ENCODE measurements at regions not wholly inside any gene's neighbourhood (a gene's known extent, or its start where the extent isn't known, plus 50 kb on each side); places are given as distances from the start of the nearest gene placed in this dataset.

DNA sequence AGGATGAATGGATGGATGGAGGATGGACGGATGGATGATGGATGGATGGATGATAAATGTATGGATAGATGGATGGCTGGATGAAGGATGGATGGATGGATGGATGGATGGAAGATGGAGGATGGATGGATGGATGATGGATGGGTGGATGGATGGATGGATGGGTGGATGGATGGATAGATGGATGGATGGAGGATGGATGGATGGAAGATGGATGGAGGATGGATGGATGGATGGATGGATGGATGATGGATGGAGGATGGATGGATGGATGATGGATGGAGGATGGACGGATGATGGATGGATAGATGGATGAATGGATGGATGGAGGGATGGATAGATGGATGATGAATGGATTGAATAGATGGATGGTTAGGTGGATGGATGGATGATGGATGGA, 210.6 kb upstream of the IGF1R start:
- no peak overlapping the region for H3K27ac ChIP-seq
- H3K27me3 ChIP-seq = peaks cover 16% of the 10 kb centered on the region
- no peak overlapping the region for H3K4me3 ChIP-seq
- no peak for ATAC-seq
- 90 to 94% methylated on average over 2 of the region's 2 CpGs for WGBS, 2 donors (ENCODE audit: low coverage in 1 of 2)
- no peaks in the 10 kb centered on the region for H3K36me3 ChIP-seq
- no peak for TF ChIP-seq POLR2A (IDR thresholded peaks at IDR 0.05)
- TF ChIP-seq POLR2AphosphoS5 (IDR thresholded peaks at IDR 0.05) = no peak
- no peak for TF ChIP-seq EP300 (IDR thresholded peaks at IDR 0.05)
- TF ChIP-seq, protein P1, sequence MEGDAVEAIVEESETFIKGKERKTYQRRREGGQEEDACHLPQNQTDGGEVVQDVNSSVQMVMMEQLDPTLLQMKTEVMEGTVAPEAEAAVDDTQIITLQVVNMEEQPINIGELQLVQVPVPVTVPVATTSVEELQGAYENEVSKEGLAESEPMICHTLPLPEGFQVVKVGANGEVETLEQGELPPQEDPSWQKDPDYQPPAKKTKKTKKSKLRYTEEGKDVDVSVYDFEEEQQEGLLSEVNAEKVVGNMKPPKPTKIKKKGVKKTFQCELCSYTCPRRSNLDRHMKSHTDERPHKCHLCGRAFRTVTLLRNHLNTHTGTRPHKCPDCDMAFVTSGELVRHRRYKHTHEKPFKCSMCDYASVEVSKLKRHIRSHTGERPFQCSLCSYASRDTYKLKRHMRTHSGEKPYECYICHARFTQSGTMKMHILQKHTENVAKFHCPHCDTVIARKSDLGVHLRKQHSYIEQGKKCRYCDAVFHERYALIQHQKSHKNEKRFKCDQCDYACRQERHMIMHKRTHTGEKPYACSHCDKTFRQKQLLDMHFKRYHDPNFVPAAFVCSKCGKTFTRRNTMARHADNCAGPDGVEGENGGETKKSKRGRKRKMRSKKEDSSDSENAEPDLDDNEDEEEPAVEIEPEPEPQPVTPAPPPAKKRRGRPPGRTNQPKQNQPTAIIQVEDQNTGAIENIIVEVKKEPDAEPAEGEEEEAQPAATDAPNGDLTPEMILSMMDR (IDR thresholded peaks at IDR 0.05) = no peak
- H3K9me3 ChIP-seq = no peaks in the 10 kb centered on the region
- H3K4me1 ChIP-seq = peaks cover 0 to 6% (median 0%) of the 10 kb centered on the region in 3 donors

- Histone ChIP-seq H3K27ac (no peak overlapping the region), H3K36me3 (no peaks in the 10 kb centered on the region), H3K9me3 (no peaks in the 10 kb centered on the region), H3K27me3 (peaks cover 14% of the 10 kb centered on the region), H3K4me1 (peaks cover 0 to 8% (median 0%) of the 10 kb centered on the region in 3 donors), H3K4me3 (no peak overlapping the region)
- ATAC-seq = no peak
- TF ChIP-seq POLR2A (IDR thresholded peaks at IDR 0.05) (no peak), POLR2AphosphoS5 (IDR thresholded peaks at IDR 0.05) (no peak), EP300 (IDR thresholded peaks at IDR 0.05) (no peak)
- TF ChIP-seq, protein P1 (IDR thresholded peaks at IDR 0.05) = no peak
- no CpG with 5 or more reads among the region's 5 CpGs for WGBS, 2 donors (ENCODE audit: low coverage in 1 of 2)
Measured at GRCh38 chr15:98438326-98438725, 210.0 kb upstream of the IGF1R start.

- Histone ChIP-seq H3K4me3 (no peak overlapping the region), H3K27me3 (peaks cover 8% of the 10 kb centered on the region), H3K9me3 (no peaks in the 10 kb centered on the region), H3K4me1 (peaks cover 0 to 8% (median 0%) of the 10 kb centered on the region in 3 donors), H3K27ac (no peak overlapping the region), H3K36me3 (no peaks in the 10 kb centered on the region)
- 87% methylated on average over 5 of the region's 7 CpGs; no CpG with 5 or more reads in 1 of the 2 donors for WGBS, 2 donors (ENCODE audit: low coverage in 1 of 2)
- no peak for ATAC-seq
- no peak for TF ChIP-seq EP300 (IDR thresholded peaks at IDR 0.05)
- TF ChIP-seq, protein P1 (IDR thresholded peaks at IDR 0.05) = no peak
- no peak for TF ChIP-seq POLR2A (IDR thresholded peaks at IDR 0.05)
- no peak for TF ChIP-seq POLR2AphosphoS5 (IDR thresholded peaks at IDR 0.05)
Measured at GRCh38 chr15:98438907-98439306, 209.4 kb upstream of the IGF1R start.

GRCh38 chr15:98439523-98439942, 208.8 kb upstream of the IGF1R start:
- no peak for TF ChIP-seq EP300 (IDR thresholded peaks at IDR 0.05)
- TF ChIP-seq POLR2A (IDR thresholded peaks at IDR 0.05) = no peak
- TF ChIP-seq, protein P1 (IDR thresholded peaks at IDR 0.05) = no peak
- no peak for TF ChIP-seq POLR2AphosphoS5 (IDR thresholded peaks at IDR 0.05)
- H3K36me3 ChIP-seq = no peaks in the 10 kb centered on the region
- H3K27me3 ChIP-seq = peaks cover 2% of the 10 kb centered on the region
- H3K9me3 ChIP-seq = no peaks in the 10 kb centered on the region
- WGBS, 2 donors (ENCODE audit: low coverage in 1 of 2) = 52 to 95% methylated on average over 2 to 4 of the region's 6 CpGs
- H3K4me3 ChIP-seq = no peak overlapping the region
- peaks cover 0 to 8% (median 0%) of the 10 kb centered on the region in 3 donors for H3K4me1 ChIP-seq
- no peak overlapping the region for H3K27ac ChIP-seq
- no peak for ATAC-seq

DNA sequence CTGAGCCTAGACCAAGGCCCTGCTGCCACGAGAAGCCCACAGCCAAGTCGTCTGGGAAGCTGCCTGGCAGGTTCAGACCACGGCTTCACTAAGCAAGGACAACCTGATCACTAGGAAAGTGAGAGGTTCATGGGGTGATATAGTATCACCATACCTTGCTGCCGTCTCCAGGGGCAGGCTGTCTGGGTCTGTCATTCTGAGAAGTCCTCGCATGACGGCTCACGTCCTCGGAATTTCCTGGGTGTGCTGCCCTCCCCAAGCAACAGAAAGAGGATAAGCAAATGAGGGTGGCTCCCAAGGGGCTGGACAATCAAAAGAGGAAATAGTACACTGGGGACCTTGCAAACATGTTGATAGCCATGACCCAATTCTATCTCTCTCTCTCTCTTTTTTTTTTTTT, 207.4 kb upstream of the IGF1R start:
- 69% methylated on average over 5 of the region's 8 CpGs; no CpG with 5 or more reads in 1 of the 2 donors for WGBS, 2 donors (ENCODE audit: low coverage in 1 of 2)
- Histone ChIP-seq H3K27ac (no peak overlapping the region), H3K4me1 (peaks cover 0 to 8% (median 0%) of the 10 kb centered on the region in 3 donors), H3K9me3 (no peaks in the 10 kb centered on the region), H3K27me3 (peaks cover 3% of the 10 kb centered on the region), H3K36me3 (no peaks in the 10 kb centered on the region), H3K4me3 (no peak overlapping the region)
- TF ChIP-seq POLR2AphosphoS5 (IDR thresholded peaks at IDR 0.05) (no peak), POLR2A (IDR thresholded peaks at IDR 0.05) (no peak), EP300 (IDR thresholded peaks at IDR 0.05) (no peak)
- TF ChIP-seq, protein P1 (IDR thresholded peaks at IDR 0.05) = no peak
- no peak for ATAC-seq

Measured in gastroesophageal sphincter (tissue), 4 donors.